Hematopoietic multipotent progenitor cell treated with erythropoietin and hydrocortisone succinate and interleukin-3 and kit ligand, for 17 days (in vitro differentiated cells): ENCODE measurements at regions not wholly inside any gene's neighbourhood (a gene's known extent, or its start where the extent isn't known, plus 50 kb on each side); places are given as distances from the start of the nearest gene placed in this dataset.

Experiments used
- DNase-seq: peaks from one replicate; pipeline ENCODE4 v3.0.0-alpha.2; 2015; ENCODE audit warnings: low spot score

- no peak for DNase-seq
Measured at GRCh38 chr11:123378096-123378495, 52.0 kb upstream of the GRAMD1B start.

GRCh38 chr11:123377355-123377754 is 52.7 kb upstream of the GRAMD1B start:
- DNase-seq = no peak

- DNase-seq = no peak
Measured at GRCh38 chr11:123375832-123376231, 54.2 kb upstream of the GRAMD1B start.

- no peak for DNase-seq
Measured at GRCh38 chr11:123374622-123374968, 55.5 kb upstream of the GRAMD1B start.

- DNase-seq = no peak
Measured at GRCh38 chr11:123373754-123374621, 56.1 kb upstream of the GRAMD1B start.

GRCh38 chr11:123371506-123372297 is 58.4 kb upstream of the GRAMD1B start:
- DNase-seq = no peak

GRCh38 chr11:123366924-123367323 is 63.1 kb upstream of the GRAMD1B start:
- no peak for DNase-seq

GRCh38 chr11:123365955-123366354 is 64.1 kb upstream of the GRAMD1B start:
- no peak for DNase-seq

GRCh38 chr11:123364080-123364479 is 66.0 kb upstream of the GRAMD1B start:
- no peak for DNase-seq

GRCh38 chr11:123363556-123363955 is 66.5 kb upstream of the GRAMD1B start:
- no peak for DNase-seq

- DNase-seq = no peak
Measured at GRCh38 chr11:123362941-123363340, 67.1 kb upstream of the GRAMD1B start.

- DNase-seq = no peak
Measured at GRCh38 chr11:123362186-123362585, 67.9 kb upstream of the GRAMD1B start.

- DNase-seq = no peak
Measured at GRCh38 chr11:123361110-123361509, 69.0 kb upstream of the GRAMD1B start.

- no peak for DNase-seq
Measured at GRCh38 chr11:123360267-123360936, 69.7 kb upstream of the GRAMD1B start.

- no peak for DNase-seq
Measured at GRCh38 chr11:123357990-123358827, 71.9 kb upstream of the GRAMD1B start.

- DNase-seq = no peak
Measured at GRCh38 chr11:123357353-123357989, 72.6 kb upstream of the GRAMD1B start.

- no peak for DNase-seq
Measured at GRCh38 chr11:123356539-123356938, 73.5 kb upstream of the GRAMD1B start.

- no peak for DNase-seq
Measured at GRCh38 chr11:123354371-123354975, 75.6 kb upstream of the GRAMD1B start.

- DNase-seq = no peak
Measured at GRCh38 chr11:123351375-123351774, 78.7 kb upstream of the GRAMD1B start.

- DNase-seq = no peak
Measured at GRCh38 chr11:123349382-123349781, 80.7 kb upstream of the GRAMD1B start.

GRCh38 chr11:123344790-123345357 is 85.2 kb upstream of the GRAMD1B start:
- no peak for DNase-seq
